ENCODE measurements at regions not wholly inside any gene's neighbourhood (a gene's known extent, or its start where the extent isn't known, plus 50 kb on each side); places are given as distances from the start of the nearest gene placed in this dataset.

DNA sequence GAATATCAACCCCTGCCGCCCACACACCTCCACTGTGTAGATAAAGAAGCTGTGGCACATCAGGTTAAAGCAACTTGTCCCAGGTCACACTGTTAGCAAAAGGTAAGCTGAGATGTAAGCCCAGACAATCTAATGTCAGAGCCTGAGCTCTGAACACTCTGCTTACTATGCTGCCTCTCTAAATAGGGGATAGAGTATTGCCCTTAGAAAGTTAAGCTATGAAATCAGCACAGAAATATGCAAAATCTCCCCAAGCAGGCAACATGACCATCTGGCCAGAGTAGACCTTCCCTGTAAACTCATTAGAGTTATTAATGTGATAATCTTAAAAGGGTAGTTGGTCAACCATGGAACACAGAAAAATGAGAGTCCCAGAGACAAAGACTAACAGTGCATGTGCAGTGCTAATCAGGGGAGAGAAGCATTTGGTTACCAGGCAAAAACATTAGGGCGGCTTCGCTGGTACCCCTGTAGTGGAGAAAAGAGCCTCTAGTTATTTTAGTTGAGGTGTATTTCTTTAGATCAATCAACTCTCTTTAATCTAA is 171.0 kb downstream of the BTG1 start:
- Histone ChIP-seq H3K4me1 (ENCODE audit: control insufficient read depth in 5 of 5, insufficient read depth in 5 of 5, low read length in 5 of 5) (peaks cover 0 to 11% (median 5%) of the 10 kb centered on the region in 5 donors), H3K9ac (ENCODE audit: insufficient read depth in 1 of 2, low read length in 2 of 2) (no peak overlapping the region), H3K36me3 (ENCODE audit: control insufficient read depth in 4 of 4, insufficient read depth in 4 of 4, low read length in 4 of 4) (no peaks in the 10 kb centered on the region), H3K27ac (ENCODE audit: low read depth in 1 of 2, low read length in 1 of 2) (no peak overlapping the region), H3K9me3 (ENCODE audit: control insufficient read depth in 4 of 4, insufficient read depth in 3 of 4, low read length in 3 of 4) (peaks cover 0 to 5% (median 0%) of the 10 kb centered on the region in 4 donors), H3K4me3 (no peak overlapping the region), H3K27me3 (ENCODE audit: control insufficient read depth in 3 of 3, insufficient read depth in 3 of 3, low read length in 2 of 3) (no peaks in the 10 kb centered on the region)
- DNase-seq (no peak), ATAC-seq (ENCODE audit: insufficient read depth, low FRiP score) (no peak)
- TF ChIP-seq, protein P1, sequence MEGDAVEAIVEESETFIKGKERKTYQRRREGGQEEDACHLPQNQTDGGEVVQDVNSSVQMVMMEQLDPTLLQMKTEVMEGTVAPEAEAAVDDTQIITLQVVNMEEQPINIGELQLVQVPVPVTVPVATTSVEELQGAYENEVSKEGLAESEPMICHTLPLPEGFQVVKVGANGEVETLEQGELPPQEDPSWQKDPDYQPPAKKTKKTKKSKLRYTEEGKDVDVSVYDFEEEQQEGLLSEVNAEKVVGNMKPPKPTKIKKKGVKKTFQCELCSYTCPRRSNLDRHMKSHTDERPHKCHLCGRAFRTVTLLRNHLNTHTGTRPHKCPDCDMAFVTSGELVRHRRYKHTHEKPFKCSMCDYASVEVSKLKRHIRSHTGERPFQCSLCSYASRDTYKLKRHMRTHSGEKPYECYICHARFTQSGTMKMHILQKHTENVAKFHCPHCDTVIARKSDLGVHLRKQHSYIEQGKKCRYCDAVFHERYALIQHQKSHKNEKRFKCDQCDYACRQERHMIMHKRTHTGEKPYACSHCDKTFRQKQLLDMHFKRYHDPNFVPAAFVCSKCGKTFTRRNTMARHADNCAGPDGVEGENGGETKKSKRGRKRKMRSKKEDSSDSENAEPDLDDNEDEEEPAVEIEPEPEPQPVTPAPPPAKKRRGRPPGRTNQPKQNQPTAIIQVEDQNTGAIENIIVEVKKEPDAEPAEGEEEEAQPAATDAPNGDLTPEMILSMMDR (IDR thresholded peaks at IDR 0.05; ENCODE audit: control extremely low read depth, extremely low read depth) = no peak
- whole genome bisulfite sequencing, 2 donors = 97 to 99% methylated on average over 3 of the region's 3 CpGs

DNA sequence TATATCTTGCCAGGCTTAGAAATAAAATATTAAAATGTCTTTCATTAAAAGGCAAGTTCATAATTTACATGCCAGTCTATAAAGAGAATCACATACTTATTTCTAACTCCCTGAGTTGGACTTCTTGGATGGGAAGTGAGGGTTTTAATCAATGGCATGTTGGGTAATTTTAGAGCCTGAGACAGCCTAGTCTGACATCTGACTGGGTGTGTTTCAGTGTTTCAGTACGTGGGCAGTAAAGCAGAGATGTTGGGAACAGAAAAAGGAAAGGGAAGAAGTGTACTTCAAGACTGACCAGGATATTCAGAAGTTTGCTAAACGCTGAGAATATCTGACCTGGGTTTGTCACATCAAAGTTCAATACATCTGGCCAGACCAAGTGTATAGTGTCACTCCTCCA is 171.8 kb downstream of the BTG1 start:
- TF ChIP-seq, protein P1 (IDR thresholded peaks at IDR 0.05; ENCODE audit: control extremely low read depth, extremely low read depth) = no peak
- WGBS, 2 donors = 76 to 84% methylated on average over 2 of the region's 2 CpGs
- Histone ChIP-seq H3K36me3 (ENCODE audit: control insufficient read depth in 4 of 4, insufficient read depth in 4 of 4, low read length in 4 of 4) (no peaks in the 10 kb centered on the region), H3K9ac (ENCODE audit: insufficient read depth in 1 of 2, low read length in 2 of 2) (no peak overlapping the region), H3K27me3 (ENCODE audit: control insufficient read depth in 3 of 3, insufficient read depth in 3 of 3, low read length in 2 of 3) (no peaks in the 10 kb centered on the region), H3K27ac (ENCODE audit: low read depth in 1 of 2, low read length in 1 of 2) (no peak overlapping the region), H3K4me3 (no peak overlapping the region), H3K9me3 (ENCODE audit: control insufficient read depth in 4 of 4, insufficient read depth in 3 of 4, low read length in 3 of 4) (peaks cover 0 to 5% (median 0%) of the 10 kb centered on the region in 4 donors), H3K4me1 (ENCODE audit: control insufficient read depth in 5 of 5, insufficient read depth in 5 of 5, low read length in 5 of 5) (peaks cover 0 to 8% (median 5%) of the 10 kb centered on the region in 5 donors)
- no peak for DNase-seq
- ATAC-seq (ENCODE audit: insufficient read depth, low FRiP score) = no peak

DNA sequence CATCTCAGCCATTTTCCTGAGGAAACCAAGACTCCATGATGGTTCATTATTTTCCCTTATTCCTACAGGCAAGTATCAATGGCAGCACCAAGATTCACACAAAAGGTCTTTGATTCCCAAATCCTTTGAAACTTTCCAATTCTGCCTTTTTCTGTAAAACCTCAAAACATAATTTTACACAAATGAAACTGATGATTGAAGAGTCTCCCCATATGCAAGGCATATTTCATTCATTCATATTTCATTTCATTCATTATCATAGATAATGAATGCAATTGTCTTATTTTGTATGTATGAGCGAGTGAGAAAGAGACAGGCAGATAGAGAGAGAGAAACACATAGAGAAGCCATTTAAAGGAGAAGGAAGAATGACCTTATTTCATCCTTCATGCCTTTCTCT is 172.8 kb downstream of the BTG1 start:
- TF ChIP-seq, protein P1 (IDR thresholded peaks at IDR 0.05; ENCODE audit: control extremely low read depth, extremely low read depth) = no peak
- no peak for DNase-seq
- H3K9me3 ChIP-seq (ENCODE audit: control insufficient read depth in 4 of 4, insufficient read depth in 3 of 4, low read length in 3 of 4) = peaks cover 0 to 5% (median 0%) of the 10 kb centered on the region in 4 donors
- WGBS, 2 donors = 98 to 100% methylated on average over 1 of the region's 1 CpG
- no peak overlapping the region for H3K4me3 ChIP-seq
- no peak overlapping the region for H3K9ac ChIP-seq (ENCODE audit: insufficient read depth in 1 of 2, low read length in 2 of 2)
- peaks cover 0 to 2% (median 0%) of the 10 kb centered on the region in 5 donors for H3K4me1 ChIP-seq (ENCODE audit: control insufficient read depth in 5 of 5, insufficient read depth in 5 of 5, low read length in 5 of 5)
- ATAC-seq (ENCODE audit: insufficient read depth, low FRiP score) = no peak
- no peaks in the 10 kb centered on the region for H3K36me3 ChIP-seq (ENCODE audit: control insufficient read depth in 4 of 4, insufficient read depth in 4 of 4, low read length in 4 of 4)
- no peaks in the 10 kb centered on the region for H3K27me3 ChIP-seq (ENCODE audit: control insufficient read depth in 3 of 3, insufficient read depth in 3 of 3, low read length in 2 of 3)
- no peak overlapping the region for H3K27ac ChIP-seq (ENCODE audit: low read depth in 1 of 2, low read length in 1 of 2)

DNA sequence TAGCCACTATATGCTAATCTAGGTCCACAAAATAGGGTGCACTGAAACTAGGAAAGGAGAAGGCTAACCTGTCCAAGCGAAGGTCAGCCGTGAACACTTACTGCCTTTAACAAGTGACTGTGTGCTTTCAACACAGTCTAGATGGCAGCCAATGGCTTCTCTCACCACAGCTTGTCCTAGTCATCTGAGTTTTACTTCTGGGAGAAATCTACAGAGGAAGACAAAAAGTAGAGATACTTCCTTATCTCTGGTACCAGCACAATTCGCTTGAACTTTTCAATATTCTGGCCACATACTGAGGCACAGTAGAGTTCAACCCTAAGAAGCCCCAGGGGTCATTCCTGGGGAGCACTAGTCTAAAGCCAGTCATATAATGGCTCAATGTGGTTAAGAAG is 176.9 kb downstream of the BTG1 start:
- peaks cover 0 to 5% (median 0%) of the 10 kb centered on the region in 5 donors for H3K4me1 ChIP-seq (ENCODE audit: control insufficient read depth in 5 of 5, insufficient read depth in 5 of 5, low read length in 5 of 5)

More for the DNA sequence above, 176.9 kb downstream of the BTG1 start:
- Histone ChIP-seq H3K9ac (ENCODE audit: insufficient read depth in 1 of 2, low read length in 2 of 2) (no peak overlapping the region), H3K27ac (ENCODE audit: low read depth in 1 of 2, low read length in 1 of 2) (no peak overlapping the region), H3K27me3 (ENCODE audit: control insufficient read depth in 3 of 3, insufficient read depth in 3 of 3, low read length in 2 of 3) (no peaks in the 10 kb centered on the region), H3K36me3 (ENCODE audit: control insufficient read depth in 4 of 4, insufficient read depth in 4 of 4, low read length in 4 of 4) (no peaks in the 10 kb centered on the region), H3K9me3 (ENCODE audit: control insufficient read depth in 4 of 4, insufficient read depth in 3 of 4, low read length in 3 of 4) (peaks cover 0 to 5% (median 0%) of the 10 kb centered on the region in 4 donors), H3K4me3 (no peak overlapping the region)
- ATAC-seq (ENCODE audit: insufficient read depth, low FRiP score) (no peak), DNase-seq (no peak)
- WGBS, 2 donors = 95 to 99% methylated on average over 3 of the region's 3 CpGs
- TF ChIP-seq, protein P1 (IDR thresholded peaks at IDR 0.05; ENCODE audit: control extremely low read depth, extremely low read depth) = no peak
